Glomerular visceral epithelial cell (primary cell): ENCODE measurements at regions not wholly inside any gene's neighbourhood (a gene's known extent, or its start where the extent isn't known, plus 50 kb on each side); places are given as distances from the start of the nearest gene placed in this dataset.

Experiments
- DNase-seq: peaks from one replicate; pipeline ENCODE4 v3.0.0-alpha.2; 2016; ENCODE audit errors: extremely low spot score

DNA sequence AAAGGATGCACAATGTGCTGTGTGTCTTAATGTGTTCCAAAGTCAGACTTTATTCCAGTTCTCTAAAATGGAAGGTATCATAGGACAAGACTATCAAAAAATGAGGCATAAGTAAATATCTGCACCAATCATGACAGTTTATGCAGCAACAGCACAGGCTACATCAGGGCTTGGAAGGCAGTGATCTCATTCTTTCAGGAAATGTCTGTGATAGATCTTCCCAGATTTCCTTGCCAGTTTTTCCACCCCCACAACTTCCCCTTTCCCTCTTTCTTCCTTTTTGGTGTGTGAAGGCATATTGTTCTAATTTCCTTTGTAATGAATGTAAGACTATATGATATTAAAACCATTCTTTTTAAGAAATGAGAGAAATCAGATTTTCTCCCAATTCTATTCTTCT is 326.7 kb downstream of the ATP23 start:
- DNase-seq: no peak

- DNase-seq: no peak
Measured at GRCh38 chr12:58269476-58269875, 328.1 kb downstream of the ATP23 start.

- no peak for DNase-seq
Measured at GRCh38 chr12:58270966-58271705, 329.8 kb downstream of the ATP23 start.

DNA sequence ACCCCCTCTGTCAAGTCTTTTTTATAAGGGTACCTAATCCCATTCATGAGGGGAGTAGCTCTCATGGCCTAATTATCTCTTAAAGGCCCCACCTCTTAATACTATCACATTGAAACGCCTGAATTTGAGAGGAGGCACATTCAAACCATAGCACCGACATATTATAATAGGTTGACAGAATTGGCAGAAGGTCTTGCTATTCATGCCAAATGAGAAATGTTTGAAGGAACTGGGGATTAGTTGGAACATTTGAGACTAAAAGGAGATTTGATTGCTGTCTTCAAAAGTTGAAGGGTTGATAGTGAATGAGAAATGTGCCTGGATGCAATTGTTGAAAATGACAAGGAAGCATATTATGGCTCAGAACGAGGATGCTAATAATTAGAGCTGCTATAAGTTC is 331.1 kb downstream of the ATP23 start:
- no peak for DNase-seq

- DNase-seq: no peak
Measured at GRCh38 chr12:58277231-58277630, 335.9 kb downstream of the ATP23 start.

DNA sequence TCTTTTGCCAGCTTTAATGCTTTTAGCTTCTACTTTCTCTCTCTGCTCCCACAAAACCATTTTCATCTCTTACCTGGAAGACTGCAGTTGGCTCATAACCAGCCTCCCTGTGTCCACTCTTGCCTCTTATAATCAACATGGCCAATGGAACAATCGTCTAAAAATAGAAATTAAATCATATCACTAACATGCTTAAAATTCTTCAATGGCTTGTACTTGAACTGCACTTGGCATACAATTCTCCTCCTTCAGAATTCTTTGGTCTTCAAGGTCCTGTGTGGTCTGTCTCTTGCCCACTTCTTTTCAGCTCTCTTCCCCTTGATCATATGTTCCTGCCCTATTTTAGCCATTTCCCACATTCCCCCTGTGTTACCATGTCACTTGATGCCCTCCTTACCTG is 342.2 kb downstream of the ATP23 start:
- DNase-seq: no peak

- no peak for DNase-seq
Measured at GRCh38 chr12:58285551-58285950, 344.2 kb downstream of the ATP23 start.

GRCh38 chr12:58286353-58286752 is 345.0 kb downstream of the ATP23 start:
- DNase-seq: no peak

DNA sequence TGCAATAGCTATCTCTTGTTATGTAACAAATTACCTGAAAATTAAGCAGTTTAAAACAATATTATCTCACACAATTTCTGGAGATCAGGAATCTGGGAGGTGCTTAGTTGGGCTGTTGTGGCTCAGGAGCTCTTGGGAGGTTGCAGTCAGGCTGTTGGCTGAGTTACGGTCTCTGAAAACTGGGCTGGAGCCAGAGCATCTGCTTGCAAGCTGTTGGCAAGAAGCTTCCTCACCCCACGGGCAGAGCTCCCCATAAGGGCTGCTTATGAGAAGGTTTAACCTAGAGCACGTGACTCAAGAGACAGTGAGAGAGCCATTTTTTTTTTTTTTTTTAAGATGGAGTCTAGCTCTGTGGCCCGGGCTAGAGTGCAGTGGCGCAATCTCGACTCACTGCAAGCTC is 346.8 kb downstream of the ATP23 start:
- DNase-seq: no peak

DNA sequence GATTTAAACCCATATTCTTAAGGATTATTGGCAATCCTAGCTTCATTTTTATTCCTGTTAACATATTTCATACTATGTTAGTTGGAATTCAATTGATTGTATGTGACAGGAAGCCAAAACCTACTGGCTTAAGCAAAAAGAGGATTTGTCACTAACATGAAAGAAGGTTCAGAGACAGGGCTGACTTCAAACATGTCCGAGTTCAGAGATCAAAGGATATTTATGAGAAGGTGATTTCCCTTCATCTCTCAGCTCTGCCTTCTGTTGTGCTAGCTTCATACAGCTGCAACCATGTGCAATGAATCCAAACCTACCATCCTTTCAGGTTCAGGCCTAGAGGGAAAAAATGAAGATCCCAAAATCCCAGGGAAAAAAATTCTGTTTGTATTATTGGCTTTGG is 349.7 kb downstream of the ATP23 start:
- DNase-seq: no peak

- DNase-seq: no peak
Measured at GRCh38 chr12:58293308-58293982, 352.1 kb downstream of the ATP23 start.

GRCh38 chr12:58295268-58295667 is 353.9 kb downstream of the ATP23 start:
- no peak for DNase-seq

DNA sequence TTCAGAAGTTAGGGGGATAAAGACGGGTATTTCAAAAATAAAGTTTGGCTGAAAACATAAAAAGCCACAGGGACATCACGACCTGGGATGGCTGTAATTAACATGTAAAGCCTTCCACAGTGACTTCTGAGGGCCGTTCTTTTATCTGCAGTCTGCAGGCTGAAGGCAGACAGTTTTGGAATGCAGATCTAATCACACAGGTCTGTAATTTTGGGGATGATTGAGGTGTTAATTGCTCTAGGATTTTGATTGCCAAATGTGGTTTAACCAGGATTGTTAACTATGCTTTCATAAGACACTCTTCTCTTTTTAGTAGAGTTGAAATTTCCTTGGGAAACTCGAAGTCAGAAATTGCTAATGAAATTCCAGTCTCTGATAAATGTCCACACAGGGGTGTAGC is 355.5 kb downstream of the ATP23 start:
- no peak for DNase-seq

- no peak for DNase-seq
Measured at GRCh38 chr12:58298803-58299202, 357.4 kb downstream of the ATP23 start.

GRCh38 chr12:58299371-58299770 is 358.0 kb downstream of the ATP23 start:
- DNase-seq: no peak

GRCh38 chr12:58301038-58301729 is 359.8 kb downstream of the ATP23 start:
- no peak for DNase-seq

GRCh38 chr12:58301730-58302122 is 360.4 kb downstream of the ATP23 start:
- DNase-seq: no peak

DNA sequence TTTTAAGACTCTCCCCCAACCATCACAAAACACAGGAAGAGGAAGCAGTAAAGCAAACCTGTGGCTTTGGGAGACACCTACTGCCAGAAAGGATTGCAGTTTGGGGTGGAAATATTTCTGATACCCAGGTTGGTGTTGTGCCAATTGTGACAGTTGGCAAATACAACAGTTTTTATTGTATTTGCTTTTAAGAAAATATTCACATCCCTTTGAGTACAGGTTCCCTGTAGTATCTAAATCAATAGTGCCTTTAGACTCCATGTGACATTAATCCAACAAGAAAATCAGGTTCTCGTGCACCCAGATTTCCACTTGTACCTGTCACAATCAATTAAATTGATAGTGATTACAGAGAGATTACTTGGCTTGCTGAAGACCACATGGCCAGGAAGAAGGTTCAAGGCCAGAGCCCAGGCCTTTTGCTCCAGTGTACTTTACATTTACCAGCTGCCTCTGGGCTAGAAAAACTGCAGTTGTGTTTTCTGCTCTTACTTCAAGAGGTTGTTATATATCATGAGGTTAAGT is 361.2 kb downstream of the ATP23 start:
- DNase-seq: no peak

- no peak for DNase-seq
Measured at GRCh38 chr12:58306266-58307000, 365.1 kb downstream of the ATP23 start.

- peak; percentile 89 for DNase-seq
Measured at GRCh38 chr12:58309806-58310205, 368.4 kb downstream of the ATP23 start.

DNA sequence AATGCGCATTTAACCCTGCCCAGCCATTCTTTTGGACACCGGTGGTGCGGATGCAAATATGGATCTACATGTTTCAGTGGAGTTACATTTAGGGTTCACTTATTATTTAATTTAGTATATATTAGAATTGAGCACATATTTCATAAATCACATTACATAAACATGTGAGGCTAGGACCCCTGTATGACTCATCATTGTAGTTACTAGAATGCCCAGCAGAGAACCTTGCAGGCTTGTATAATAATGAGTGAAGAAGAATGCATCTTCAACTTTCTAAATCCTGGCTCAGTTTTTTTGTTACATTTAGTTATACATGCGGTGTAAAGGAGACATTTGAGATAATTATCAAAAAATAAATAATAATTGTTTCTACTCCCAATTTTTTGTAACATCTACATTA is 369.0 kb downstream of the ATP23 start:
- DNase-seq: peak; percentile 54
